ENCODE measurements at regions not wholly inside any gene's neighbourhood (a gene's known extent, or its start where the extent isn't known, plus 50 kb on each side); places are given as distances from the start of the nearest gene placed in this dataset.
A peak's percentile ranks its signal among the peaks of the same experiment; 100 is the strongest.

GRCh38 chr2:128550801-128551416 lies 232.2 kb upstream of the HS6ST1 start:
- no peak overlapping the region for H3K4me3 ChIP-seq
- no peaks in the 10 kb centered on the region for H3K27me3 ChIP-seq
- no peak for DNase-seq
- no peaks in the 10 kb centered on the region for H3K36me3 ChIP-seq
- WGBS (ENCODE audit: insufficient coverage, low coverage, low lambda C conversion rate, missing lambda C conversion rate) = 96% methylated on average over 4 of the region's 9 CpGs
- H3K9me3 ChIP-seq = no peaks in the 10 kb centered on the region
- TF ChIP-seq, protein P1, sequence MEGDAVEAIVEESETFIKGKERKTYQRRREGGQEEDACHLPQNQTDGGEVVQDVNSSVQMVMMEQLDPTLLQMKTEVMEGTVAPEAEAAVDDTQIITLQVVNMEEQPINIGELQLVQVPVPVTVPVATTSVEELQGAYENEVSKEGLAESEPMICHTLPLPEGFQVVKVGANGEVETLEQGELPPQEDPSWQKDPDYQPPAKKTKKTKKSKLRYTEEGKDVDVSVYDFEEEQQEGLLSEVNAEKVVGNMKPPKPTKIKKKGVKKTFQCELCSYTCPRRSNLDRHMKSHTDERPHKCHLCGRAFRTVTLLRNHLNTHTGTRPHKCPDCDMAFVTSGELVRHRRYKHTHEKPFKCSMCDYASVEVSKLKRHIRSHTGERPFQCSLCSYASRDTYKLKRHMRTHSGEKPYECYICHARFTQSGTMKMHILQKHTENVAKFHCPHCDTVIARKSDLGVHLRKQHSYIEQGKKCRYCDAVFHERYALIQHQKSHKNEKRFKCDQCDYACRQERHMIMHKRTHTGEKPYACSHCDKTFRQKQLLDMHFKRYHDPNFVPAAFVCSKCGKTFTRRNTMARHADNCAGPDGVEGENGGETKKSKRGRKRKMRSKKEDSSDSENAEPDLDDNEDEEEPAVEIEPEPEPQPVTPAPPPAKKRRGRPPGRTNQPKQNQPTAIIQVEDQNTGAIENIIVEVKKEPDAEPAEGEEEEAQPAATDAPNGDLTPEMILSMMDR (IDR thresholded peaks at IDR 0.05) = no peak
- no peak for TF ChIP-seq POLR2A (IDR thresholded peaks at IDR 0.05)
- ATAC-seq = no peak
- H3K4me1 ChIP-seq = no peaks in the 10 kb centered on the region
- intact Hi-C loops (cut with DNase I) = no loop called here
- no peak overlapping the region for H3K27ac ChIP-seq

- ATAC-seq = no peak
- H3K27me3 ChIP-seq = no peaks in the 10 kb centered on the region
- peak in 1 of 3 donors; percentile 23 for DNase-seq
- intact Hi-C loops (cut with DNase I) = no loop called here
- TF ChIP-seq, protein P1 (IDR thresholded peaks at IDR 0.05) = no peak
- no peak for TF ChIP-seq POLR2A (IDR thresholded peaks at IDR 0.05)
- no peaks in the 10 kb centered on the region for H3K36me3 ChIP-seq
- no peak overlapping the region for H3K27ac ChIP-seq
- H3K9me3 ChIP-seq = no peaks in the 10 kb centered on the region
- H3K4me3 ChIP-seq = no peak overlapping the region
- WGBS (ENCODE audit: insufficient coverage, low coverage, low lambda C conversion rate, missing lambda C conversion rate) = no CpG with 5 or more reads among the region's 7 CpGs
- H3K4me1 ChIP-seq = no peaks in the 10 kb centered on the region
These were observed 232.8 kb upstream of the HS6ST1 start for GRCh38 chr2:128551435-128551834.

DNA sequence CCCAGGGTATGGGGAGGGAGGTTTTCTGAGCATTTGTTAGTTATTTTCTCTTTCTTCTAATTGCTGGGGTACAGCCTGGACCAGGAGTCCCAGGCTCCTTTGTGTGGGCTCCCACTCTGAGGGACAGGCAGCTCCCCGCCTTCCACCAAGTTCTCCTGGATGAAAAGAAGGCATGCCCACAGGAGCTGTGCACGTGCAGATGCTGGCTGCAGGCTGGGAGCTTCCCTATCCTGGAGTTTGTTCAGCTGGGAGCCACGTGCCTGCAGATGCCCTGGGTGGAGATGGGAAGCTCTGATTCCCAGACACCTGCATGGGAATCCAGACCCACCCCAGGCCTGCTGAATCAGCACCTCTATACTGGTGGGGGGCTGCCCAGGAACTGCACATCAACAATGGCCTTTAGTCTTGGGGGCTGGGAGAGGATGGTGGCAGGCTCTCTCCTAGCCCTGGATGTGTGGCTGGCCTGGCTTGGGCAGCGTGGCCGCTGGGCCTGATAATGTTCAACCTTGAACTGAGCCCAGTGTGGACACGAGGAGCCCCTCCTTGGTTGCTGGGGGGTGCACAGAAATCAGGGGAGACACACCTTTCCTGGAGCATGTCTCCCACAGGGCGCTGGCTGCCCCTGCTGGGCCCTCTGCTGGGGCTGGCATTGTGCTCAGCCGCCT lies 233.6 kb upstream of the HS6ST1 start:
- intact Hi-C loops (cut with DNase I) = no loop called here
- ATAC-seq = peak in 1 of 4 donors; percentile 9
- no peak overlapping the region for H3K27ac ChIP-seq
- DNase-seq = peak in 1 of 3 donors; percentile 21
- TF ChIP-seq POLR2A (IDR thresholded peaks at IDR 0.05) = no peak
- TF ChIP-seq, protein P1 (IDR thresholded peaks at IDR 0.05) = no peak
- no peaks in the 10 kb centered on the region for H3K27me3 ChIP-seq
- H3K4me1 ChIP-seq = no peaks in the 10 kb centered on the region
- WGBS (ENCODE audit: insufficient coverage, low coverage, low lambda C conversion rate, missing lambda C conversion rate) = no CpG with 5 or more reads among the region's 8 CpGs
- no peaks in the 10 kb centered on the region for H3K36me3 ChIP-seq
- H3K9me3 ChIP-seq = no peaks in the 10 kb centered on the region
- H3K4me3 ChIP-seq = no peak overlapping the region

DNA sequence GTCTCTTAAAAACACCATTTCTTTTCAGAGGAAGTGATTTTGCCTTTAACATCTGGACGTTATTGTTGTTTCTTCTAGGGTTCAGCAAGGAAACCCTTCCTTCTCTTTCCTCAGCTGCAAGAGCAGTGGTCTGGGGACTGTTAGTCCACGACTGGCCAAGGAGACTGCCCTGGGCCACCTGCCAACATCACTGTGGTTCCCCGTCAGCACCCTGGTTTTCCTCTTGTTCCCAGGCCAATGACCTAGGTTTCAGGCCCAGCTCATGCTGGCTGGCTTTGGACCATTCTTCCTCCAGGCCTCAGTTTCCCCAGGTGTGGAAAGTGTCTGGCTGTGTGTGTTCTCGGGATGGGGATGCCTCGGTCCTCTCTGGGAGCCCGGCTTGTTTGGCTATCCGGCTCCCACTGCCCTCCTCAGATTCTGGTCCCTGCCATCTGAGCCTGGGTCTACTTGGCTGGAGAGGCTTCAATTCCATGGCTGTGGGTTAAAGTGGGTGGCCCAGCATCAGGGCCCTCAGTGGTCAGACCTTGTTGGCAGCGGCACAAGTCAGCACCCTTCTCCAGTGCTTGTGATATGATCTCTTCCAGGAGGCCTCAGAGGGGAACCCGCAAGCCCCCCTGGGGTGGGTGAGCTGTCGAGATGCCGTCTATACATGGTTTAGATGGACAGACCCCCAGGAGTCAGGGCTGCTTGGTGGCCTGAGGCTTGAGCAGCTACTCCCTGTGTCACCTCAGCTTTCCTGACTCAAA lies 234.3 kb upstream of the HS6ST1 start:
- H3K4me1 ChIP-seq = peaks cover 0 to 5% (median 0%) of the 10 kb centered on the region in 4 donors
- H3K27me3 ChIP-seq = no peaks in the 10 kb centered on the region
- WGBS (ENCODE audit: insufficient coverage, low coverage, low lambda C conversion rate, missing lambda C conversion rate) = 28% methylated on average over 2 of the region's 11 CpGs
- H3K27ac ChIP-seq = no peak overlapping the region
- no peak overlapping the region for H3K4me3 ChIP-seq
- no peaks in the 10 kb centered on the region for H3K36me3 ChIP-seq
- no peaks in the 10 kb centered on the region for H3K9me3 ChIP-seq
- intact Hi-C loops (cut with DNase I) = no loop called here
- DNase-seq (peak in 1 of 3 donors; percentile 50), ATAC-seq (peak in 3 of 4 donors; percentile 42 to 67 (median 56))
- no peak for TF ChIP-seq POLR2A (IDR thresholded peaks at IDR 0.05)
- TF ChIP-seq, protein P1 (IDR thresholded peaks at IDR 0.05) = no peak

Measured in right lobe of liver (tissue), 6 donors.